Renal cortical epithelial cell (primary cell): ENCODE measurements at regions not wholly inside any gene's neighbourhood (a gene's known extent, or its start where the extent isn't known, plus 50 kb on each side); places are given as distances from the start of the nearest gene placed in this dataset.
"Not testable (repeated sequence)": the region's sequence is repeated elsewhere in the genome, so short reads cannot be mapped to it uniquely, and the experiment has no call there.

ENCODE experiments used
- DNase-seq: peaks from one replicate; pipeline ENCODE4 v3.0.0-alpha.2; 2011; ENCODE audit warnings: low read depth

- DNase-seq: no peak
Measured at GRCh38 chr6:141780296-141780695, 352.4 kb upstream of the GJE1 start.

- no peak for DNase-seq
Measured at GRCh38 chr6:141764388-141764787, 368.3 kb upstream of the GJE1 start.

DNA sequence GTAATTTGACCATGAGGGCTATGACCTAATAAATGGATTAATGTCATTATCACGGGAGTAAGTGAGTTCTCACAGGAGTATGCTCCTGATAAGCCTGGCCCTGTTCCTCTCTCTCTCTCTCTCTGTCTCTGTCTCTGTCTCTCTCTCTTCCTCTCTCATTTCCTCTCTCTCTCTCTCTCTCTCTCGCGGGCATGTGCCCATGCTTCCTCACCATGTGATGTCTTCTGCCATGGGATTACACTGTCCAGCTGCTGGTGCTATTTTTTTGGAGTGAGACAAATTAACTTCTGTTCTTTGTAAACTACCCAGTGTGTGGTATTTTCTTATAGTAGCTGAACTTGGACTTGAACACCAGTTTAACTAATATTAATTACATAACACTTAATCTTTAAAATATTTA is 374.3 kb upstream of the GJE1 start:
- DNase-seq: no peak

- no peak for DNase-seq
Measured at GRCh38 chr6:141753180-141753579, 379.5 kb upstream of the GJE1 start.

DNA sequence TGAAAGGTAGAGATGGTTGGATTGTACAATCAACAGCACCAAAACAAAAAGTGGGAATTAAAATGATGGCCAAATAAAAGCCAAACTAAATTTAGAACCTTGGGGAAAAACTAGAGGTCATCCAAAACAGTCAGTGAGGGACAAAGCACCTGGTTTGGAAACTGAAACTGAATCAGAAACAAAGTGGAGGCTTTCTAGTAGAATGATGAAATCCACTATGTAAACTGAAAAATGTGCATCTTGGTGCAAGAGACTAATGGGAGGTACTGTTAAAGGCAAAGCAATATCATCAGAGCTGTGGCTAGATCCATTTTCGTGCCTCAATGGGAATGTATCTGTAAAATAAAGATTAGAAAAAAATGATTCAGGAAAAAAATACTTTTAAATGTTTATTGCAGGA is 380.0 kb upstream of the GJE1 start:
- DNase-seq: no peak

- not testable (repeated sequence) for DNase-seq
Measured at GRCh38 chr6:141746324-141746723, 386.4 kb upstream of the GJE1 start.

DNA sequence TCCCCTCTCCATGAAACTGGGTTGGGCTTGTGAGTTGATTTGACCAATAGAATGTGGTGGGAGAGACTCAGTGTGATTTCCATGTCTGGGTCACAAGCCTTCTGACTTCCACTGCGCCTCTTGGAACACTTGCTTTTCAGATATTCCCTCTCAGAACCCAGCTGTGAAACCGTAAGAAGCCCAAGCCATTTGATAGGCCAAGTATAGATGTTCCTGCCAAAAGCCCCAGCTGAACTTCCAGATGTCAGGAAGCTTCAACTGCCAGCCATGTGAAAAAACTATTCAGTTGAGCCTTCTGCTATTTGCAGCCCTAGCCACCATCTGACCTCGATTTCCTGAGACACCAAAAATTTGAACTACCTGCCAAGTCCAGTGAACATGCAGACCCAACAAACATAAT is 387.8 kb upstream of the GJE1 start:
- DNase-seq: no peak

DNA sequence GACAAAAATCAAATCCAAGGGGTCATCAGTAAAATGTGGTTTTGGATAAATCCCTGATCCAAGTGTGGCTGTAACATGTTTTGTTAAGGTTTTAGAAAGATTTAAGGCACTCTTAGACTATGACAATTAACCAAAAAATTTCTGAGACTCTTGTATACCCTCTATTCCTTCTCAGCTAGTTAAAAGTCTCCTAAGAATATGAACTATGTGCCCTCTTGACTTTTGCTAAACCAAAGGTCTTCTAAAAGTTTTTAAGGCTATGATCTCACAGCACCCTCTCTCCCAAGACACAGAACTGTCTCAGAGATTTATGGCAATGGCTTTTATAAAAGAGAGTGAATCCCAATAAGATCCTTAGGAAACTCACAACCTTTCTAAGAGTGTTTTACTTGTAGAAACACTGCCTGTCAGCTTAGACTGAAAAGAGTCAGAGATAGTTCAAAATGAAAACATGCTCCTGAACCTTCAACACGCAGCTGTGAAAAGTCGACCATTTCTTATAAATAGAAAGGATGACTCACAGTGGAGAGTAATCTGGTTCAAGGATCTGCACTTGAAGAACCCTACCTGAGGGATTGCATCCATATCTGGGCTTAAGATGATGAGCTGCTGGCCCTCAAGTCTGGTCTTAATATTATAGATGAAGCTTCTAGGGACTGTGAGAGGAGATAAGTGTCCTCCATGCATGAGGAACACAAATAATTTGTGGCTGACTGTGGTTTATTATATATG is 388.4 kb upstream of the GJE1 start:
- no peak for DNase-seq

DNA sequence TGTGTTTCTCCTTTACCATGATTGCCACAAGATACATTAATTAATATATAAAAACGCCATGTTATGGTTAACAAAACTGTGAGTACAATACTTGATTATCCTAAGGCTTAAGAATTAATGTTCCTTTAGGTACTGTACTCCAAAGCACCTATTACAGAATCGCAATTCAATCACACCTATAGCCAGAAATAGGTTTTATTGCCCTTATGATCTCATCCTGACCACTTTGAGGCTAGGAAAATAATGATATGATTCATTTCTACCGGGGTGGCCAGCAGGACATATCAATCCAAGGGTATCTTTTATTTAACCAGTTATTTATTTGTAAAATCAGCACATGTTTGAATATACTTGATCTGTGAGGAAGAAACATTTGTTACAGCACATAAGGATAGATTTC is 396.6 kb upstream of the GJE1 start:
- DNase-seq: no peak

DNA sequence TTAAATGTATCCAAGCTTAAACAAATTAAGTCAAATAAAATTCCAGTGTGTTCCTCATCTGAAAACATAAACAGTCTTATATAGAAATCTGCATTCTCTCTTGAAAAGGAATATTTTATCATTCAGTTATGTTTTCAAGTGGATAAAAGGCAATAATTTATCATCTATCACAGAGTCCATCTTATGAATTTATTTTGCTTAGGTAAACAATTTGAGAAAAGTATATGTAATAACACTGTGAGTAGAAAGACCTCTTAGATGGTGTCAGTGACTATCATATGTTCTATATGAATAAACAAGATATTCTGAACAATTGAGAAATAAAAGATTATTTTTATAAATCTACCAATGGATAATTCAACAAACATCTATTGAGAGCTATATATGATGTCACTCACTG is 397.6 kb upstream of the GJE1 start:
- no peak for DNase-seq

DNA sequence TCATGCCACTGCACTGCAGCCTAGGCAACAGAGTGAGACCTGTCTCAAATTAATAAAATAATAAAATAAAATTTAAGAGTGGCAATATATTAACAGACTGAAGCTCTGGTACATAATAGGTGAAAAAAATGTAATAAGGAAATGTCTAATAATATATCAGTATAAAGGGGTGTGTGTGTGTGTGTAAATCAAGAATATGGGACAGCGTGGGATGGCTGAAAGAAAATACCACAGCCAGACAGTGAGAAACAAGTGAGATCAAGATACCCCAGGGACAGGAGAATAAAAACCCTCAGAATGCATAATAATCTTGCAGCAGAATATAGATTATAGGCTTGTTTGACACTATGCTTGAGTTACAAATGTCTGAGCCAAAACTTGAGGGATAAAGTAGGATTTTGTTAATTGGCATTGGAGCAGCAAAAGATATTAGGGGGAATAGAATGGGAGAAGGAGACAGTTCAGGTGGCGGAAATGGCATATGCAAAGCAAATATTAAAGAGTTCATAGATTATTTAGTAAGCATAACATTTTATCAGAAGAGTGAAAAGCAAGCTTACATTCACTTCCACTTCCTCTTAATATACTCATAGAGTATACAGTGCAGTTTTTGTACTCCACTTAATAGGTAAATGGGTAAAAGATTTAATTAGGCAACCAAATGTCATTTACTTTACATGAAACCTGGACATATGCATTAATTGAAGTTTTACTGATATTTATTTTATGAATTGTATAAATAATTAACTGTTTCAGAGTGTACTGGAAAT is 398.5 kb upstream of the GJE1 start:
- no peak for DNase-seq

GRCh38 chr6:141729146-141729545 is 403.6 kb upstream of the GJE1 start:
- no peak for DNase-seq

GRCh38 chr6:141728330-141728729 is 404.4 kb upstream of the GJE1 start:
- peak; percentile 1 for DNase-seq

- no peak for DNase-seq
Measured at GRCh38 chr6:141726248-141726647, 406.5 kb upstream of the GJE1 start.

DNA sequence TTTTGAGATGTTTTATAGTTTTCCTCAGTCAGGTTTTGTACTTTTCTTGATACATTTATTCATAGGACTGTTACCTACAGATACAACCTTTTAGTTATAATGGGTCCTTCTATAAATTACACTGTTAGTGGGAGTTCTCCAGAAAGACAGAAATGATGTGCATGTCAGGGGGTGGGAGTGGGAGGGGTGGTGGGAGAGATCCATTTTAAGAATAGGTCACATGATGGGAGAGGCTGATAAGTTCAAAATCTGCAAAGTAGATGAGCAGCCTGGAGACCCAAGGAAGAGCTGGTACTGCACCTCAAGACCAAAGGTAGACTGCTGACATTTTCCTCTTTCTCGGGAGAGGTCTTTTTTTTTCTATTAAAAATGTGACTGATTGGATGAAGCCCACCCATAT is 408.0 kb upstream of the GJE1 start:
- DNase-seq: no peak

DNA sequence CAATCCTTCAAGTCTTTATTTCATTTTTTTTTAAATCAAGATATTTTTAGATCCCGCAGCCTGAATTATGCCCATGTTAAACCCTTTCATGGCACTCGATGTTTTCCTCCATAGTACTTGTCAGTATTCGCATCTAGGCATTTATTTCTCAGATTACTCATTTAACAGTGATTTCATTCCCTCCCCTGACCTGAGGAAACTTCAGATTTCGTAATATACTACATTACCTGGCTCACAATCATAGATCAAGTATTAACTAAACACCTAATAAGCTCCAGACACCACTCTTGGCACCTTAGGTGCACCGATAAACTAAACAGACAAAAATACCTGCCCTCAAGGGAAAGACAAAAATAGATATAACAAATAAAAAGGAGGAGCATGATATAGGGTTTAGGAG is 413.2 kb upstream of the GJE1 start:
- peak; percentile 32 for DNase-seq

GRCh38 chr6:141705431-141705830 is 427.3 kb upstream of the GJE1 start:
- no peak for DNase-seq

- no peak for DNase-seq
Measured at GRCh38 chr6:141704151-141704550, 428.6 kb upstream of the GJE1 start.

DNA sequence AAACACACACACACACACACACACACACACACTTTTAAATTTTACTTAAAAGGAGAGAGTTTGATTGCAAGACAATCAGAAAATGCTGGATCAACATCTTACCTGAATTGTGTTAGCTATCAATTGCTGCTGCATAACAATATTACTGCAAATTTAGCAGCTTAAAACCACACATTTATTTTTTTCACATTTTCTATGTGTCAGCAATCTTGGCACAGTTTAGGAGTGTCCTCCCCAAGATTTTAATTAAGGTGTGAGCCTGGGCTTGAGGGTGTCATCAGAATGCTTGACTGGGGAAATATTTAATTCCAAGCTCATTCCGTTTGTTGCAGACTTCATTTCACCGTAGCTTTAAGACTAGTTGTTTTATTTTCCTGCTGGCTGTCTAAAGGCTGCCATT is 431.0 kb upstream of the GJE1 start:
- DNase-seq: no peak

DNA sequence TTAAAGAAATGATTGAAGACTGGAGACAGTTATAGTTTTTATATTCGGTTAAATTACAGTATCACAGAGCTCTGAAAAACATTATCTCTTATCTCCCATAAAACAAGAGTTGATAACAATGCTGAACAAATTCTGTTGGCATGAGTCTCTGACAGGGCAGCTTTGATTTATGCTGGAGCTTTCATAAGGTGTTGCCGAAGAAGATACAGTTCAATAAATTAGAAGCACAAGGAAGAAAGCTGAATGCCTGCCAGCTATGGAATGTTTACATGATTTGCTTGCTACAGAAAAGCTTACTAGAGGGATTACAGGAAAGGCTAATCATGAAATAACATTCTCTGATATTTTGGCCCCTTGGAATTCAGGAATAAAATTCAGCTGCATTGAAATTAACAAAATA is 431.9 kb upstream of the GJE1 start:
- DNase-seq: peak; percentile 20

- DNase-seq: no peak
Measured at GRCh38 chr6:141688916-141689315, 443.8 kb upstream of the GJE1 start.

DNA sequence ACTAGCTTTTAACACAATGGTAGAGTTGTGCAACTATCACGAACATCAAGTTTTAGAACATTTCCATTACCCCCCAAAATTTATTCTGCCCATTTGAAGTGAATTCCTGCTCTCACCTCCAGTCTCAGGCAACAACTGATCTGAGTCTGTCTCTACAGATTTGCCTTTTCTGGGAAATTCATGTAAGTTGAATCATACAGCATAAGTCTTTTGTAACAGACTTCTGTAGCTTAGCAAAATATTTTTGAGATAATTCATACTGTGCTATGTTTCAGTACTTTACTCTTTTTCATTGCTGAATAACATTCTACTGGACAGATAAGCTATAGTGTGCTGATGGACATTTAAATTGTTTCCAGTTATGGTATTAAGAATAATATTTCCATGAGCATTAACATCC is 447.3 kb upstream of the GJE1 start:
- no peak for DNase-seq

- DNase-seq: no peak
Measured at GRCh38 chr6:141682391-141682790, 450.3 kb upstream of the GJE1 start.
